Muscle of arm (tissue), 1 donor: ENCODE measurements at regions not wholly inside any gene's neighbourhood (a gene's known extent, or its start where the extent isn't known, plus 50 kb on each side); places are given as distances from the start of the nearest gene placed in this dataset.

Experiments used
- DNase-seq: peaks from one replicate; pipeline ENCODE4 v3.0.0-alpha.2; 2013

DNA sequence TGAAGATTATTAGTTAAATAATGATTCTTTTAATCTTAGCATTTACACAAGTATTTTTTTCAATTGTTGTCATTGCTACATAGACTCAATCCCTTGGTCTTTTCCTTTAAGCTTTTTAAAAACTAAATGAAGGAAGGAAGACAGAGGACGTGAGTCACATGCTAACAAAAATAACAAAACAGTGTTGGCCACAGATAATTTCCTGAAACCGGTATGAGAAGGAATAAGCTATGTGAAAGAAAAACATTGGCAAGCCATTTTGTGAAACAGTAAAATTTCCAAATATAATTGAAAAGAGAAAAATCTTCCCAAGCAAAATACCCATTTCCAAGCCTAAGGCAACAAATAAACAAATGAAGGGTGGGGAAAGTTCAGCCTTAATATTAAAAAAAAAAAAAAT lies 223.0 kb downstream of the AHR start:
- no peak for DNase-seq

DNA sequence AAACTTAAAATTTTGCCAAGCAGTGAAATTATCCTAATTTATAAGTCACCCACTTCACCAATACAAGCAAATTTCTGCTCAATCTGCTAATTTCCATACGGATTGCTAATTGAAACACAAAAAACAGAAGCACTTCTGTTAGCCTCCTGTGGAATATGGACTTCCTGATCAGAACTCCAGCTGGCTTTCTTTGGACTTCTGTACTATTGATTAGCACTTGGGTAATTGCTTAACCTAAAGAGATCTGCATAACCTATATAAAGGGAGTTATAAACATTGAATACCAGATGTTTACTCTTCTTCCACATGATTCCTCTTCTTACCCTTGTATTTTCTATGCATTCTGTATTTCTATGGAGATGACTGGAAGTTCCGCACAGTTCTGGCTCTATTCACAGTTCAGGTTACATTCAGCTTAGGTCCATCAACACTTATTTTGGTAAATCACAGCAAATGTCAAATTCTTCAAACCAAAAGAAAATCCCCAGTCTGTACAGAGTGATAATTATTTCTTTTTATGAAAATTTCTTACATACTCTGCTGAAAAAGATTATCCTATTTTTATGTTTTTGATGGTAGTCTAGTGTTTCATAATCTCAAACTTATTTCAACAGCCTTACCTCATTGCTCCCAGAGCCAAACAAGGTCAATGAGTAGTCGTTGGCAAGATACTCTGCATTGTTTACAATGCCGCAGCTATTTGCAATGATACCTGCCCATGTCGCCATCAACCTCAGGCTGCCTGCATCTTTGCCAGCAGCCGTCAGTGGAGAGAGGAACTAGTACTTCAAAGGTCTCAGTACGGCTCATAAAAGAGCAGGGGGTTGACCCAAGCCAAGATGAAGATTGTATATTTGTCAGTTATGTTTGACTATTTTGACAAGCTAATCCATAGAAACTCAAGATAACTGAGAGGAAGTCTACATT lies 225.6 kb downstream of the AHR start:
- no peak for DNase-seq

DNA sequence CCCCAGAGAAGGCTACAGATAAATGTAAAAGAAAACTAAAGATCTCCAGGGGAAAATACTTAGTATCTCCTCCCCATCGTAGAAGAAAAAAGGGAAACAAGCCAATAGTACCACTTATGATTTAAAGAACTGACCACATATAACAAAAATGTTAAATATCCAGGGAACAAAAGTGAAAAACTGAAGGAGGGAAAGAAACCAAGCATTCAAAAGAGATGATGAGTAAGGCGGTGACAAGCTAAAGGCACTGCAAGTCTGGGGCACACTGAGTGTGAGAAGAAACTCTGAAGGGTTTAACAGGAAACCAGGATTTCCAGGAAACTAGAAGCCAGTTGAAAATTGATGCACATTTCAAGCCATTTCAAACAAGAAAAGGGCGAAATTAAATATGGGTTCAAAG lies 226.3 kb downstream of the AHR start:
- no peak for DNase-seq

DNA sequence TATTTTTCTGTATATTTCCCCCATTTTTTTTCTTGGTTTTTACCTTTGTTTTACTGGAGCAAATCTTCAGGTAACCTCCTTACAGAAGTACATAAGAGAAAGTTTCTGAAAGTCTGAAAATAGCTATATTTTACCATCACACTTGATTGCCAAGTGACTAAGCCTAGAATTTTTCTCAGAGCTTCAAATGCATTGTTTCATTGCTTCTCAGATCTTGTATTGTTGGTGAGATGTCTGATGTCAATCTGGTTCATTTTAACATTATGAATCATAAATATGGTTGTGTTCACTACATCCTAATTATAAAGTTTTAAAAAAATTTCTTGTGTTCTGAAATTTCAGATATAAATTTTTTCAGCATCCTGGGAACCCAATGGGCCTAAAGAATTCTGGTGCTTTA lies 228.2 kb downstream of the AHR start:
- no peak for DNase-seq

DNA sequence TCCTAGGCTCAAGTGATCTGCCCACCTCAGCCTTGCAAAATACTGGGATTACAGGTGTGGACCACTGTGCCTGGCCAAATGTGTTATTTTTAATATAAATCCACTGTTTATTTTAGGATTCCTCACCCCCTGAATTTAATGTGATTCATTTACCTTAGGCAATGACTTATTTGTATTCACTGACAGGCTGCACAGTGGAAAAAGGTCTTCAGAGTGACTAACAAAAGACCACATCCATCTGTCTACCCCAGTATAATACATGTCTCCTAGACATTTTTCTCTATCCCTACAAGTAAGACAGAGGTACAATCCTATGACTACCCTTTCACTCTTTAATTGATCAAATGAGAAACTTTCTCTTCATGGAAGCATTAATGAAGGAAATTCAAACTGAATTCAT lies 230.2 kb downstream of the AHR start:
- DNase-seq: no peak

DNA sequence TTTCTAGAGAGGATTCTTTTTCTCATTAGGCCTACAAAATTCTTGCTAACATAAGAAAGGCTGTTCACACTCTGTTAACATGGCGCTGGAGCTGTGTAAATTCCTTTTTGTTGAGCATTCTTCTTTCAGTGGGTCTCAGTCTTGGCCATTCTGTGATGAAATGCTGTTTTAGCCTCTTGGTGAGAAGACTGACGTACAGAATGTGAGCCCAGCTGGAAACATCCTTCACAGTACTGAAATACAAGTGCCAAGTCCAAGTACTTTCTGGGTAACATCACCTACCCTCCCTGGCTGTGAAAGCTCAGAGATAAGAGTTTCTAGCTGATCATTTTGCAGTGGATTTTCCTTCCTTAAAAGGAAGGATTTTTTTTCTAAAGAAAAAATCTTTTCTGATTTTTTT lies 231.8 kb downstream of the AHR start:
- no peak for DNase-seq

DNA sequence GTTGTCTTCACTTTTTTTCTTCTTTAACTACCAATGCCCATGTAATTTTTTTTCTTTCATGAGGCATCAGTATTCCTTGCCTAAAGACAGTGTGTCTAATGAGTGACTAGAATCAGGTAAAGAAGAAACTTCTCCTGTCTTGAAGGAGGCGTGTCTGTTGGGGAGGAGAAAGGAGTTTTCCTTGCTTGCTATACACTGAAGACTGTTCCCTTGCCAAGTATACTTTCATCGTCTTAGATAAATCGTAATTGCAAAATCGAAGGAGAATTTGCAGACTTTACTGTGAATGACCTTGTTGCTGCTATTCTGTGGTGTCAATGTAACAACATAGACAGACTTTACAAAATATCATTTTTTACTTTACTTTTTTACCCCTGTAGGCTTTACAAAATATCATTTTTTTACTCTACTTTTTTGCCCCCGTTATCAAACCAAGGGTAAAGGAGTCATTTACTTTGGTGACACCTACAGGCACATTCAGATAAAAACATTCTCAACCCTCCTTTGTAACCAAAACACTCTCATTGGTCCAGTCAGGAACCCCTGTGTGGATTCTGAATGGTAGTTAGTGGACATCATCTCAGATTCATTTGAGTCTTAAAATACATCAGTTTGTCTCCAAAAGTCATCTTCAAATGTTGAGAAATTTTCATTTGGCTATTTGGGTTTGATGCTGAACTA lies 232.4 kb downstream of the AHR start:
- no peak for DNase-seq

DNA sequence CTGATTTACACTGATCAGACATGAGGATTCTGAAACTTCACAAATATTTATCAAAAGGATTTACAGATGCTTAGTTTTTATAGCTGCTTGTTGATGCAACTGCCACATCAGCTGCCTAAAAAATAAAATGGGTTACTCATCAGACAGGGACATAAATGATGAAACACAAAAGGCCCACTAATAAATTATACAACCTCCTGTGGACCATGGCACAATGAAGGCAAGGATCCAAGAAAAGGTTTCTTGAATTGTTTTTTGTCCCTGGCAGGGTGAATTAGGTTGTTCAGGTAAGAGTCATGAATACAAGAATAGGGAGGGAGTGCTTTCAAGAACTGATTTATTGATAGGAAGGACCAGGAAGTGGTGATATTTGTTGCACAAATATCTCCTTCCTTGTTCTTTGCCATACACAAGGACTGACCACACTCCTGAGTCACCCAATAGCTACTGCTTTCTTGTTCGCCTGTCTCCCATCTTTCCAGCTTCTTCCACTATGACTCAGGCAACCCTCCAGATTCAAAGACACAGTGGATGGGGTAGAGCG lies 234.5 kb downstream of the AHR start:
- DNase-seq: no peak

DNA sequence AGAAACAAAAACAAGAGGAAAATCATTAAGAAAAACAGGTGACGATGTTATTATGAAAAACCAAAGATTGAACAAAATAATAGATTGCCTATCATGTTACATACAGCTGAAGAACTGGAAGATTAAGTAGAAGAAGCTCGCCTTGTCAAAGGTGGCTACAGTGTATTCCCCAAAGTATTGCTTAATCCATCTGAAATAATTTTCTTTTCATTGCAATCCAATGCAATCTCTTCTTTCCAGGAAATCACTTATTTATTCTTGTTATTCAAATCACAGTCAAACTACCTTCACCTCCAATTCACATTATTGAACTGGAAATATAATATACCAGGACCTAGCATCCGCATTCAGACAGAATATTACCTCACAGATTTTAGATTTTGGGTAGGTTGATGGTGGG lies 235.9 kb downstream of the AHR start:
- DNase-seq: no peak

DNA sequence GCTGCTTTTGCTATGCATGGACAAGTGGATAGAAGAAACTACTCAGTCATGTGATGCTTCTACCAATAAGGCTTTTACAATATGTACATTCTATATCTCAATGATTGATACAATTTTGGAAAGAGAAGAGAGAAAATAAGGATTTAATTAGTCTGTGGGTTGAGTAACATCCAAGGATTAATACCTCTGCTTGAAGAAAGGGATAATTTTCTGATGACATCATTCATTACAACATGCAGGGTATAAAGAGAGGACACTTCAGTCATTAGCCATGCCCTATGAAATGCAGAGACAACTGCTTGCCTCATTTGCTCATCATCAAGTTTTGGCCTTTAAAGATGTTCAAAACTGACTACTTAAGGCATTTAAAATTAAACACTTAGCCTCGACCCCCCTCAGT lies 237.3 kb downstream of the AHR start:
- no peak for DNase-seq

DNA sequence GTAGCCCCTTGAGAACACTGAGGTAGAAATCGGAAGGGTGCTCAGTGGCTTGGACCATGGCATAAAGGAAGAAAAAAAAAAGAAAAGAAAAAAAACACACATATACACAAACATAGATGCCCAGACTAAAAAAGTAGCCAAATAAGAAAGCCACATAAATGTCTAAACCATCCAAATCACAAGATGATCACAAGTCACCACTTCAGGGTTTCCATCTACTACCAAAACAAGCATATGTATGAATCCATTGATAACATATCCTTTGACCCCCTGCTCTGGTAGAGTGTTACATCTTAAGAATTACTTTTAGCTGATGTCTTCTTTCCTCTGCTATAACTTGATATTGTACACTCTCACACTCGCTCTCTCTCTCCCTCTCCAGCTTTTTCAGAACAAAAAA lies 245.9 kb downstream of the AHR start:
- no peak for DNase-seq

DNA sequence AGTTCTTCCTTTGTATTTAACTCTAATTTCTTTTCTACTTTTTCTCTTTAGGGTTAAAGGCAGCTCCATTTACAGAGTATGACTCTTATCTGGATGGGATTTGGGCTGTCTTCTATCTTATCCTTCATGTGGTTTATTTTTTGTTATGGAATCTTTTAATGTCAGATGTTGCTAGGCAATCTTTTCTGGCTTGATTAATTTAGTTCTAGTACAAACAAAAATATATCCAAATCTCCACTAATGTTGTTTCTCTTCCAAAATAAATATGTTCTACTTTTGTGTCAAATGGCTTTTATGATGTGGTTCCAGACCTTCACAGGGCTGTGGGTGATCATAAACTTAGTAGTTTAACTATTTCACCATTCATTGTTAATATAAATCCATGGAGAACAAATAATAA lies 246.9 kb downstream of the AHR start:
- no peak for DNase-seq

DNA sequence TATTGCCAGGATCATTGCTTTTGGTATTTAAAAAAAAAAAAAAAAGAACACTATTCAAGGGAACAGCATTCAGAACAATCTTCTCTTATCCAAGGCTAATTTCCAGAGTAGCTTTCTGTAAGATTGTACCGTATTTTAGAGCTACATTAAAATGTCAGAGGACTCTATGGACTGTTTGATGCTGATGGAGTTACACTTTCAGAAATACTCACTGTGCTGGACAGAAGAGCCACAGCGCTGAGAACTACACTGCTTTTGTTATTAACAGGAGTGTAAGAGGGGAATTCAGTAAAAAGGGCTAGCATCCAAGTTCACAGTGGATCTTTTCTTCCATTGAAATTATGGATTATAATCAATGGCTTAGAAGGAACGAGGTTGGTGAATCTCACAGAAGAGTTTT lies 247.7 kb downstream of the AHR start:
- DNase-seq: no peak

DNA sequence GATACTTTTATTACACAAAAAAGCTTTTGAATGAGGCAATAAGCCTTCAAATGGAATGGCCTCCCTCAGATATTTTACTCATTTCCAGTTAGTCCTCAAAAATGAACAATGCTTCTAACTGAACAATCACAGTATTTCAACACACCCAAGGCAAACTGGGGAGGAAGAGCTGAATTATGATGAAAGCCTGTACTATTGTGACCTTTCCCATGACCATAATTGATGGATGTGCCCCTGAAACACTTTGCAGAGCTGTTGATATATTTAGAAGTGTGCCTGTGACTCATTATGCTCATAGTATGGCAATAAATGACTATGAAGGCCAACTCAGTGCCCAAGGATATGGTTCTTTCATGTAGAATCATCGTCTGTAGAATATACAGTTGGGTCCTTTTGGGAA lies 248.1 kb downstream of the AHR start:
- DNase-seq: no peak

DNA sequence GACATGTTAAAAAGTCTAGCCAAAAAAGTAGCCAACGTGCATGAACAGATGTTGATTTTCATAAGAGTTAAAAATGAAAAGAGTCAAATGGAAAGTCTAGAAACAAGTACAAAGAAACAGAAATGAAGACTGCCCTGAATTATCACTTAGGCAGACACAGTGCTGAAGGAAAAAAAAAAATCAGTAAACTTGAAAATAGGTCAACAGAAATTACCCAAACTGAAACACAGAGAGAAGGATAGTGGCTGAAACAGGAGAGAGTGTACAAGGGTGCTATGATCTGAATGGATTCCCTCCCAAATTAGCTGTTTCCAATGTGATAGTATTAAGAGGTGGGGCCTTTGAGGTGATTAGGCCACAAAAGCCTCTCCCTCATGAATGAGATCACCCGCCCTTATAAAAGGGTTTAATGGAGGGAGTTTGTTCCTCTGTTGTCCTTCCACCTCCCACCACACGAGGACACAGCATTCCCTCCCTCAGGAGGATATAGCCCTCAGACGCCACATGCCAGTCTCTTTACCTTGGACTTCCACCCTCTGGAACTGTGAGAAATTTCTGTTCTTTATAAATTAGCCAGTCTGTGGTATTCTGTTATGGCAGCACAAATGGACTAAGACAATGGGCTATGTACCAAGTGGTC lies 249.7 kb downstream of the AHR start:
- DNase-seq: no peak

DNA sequence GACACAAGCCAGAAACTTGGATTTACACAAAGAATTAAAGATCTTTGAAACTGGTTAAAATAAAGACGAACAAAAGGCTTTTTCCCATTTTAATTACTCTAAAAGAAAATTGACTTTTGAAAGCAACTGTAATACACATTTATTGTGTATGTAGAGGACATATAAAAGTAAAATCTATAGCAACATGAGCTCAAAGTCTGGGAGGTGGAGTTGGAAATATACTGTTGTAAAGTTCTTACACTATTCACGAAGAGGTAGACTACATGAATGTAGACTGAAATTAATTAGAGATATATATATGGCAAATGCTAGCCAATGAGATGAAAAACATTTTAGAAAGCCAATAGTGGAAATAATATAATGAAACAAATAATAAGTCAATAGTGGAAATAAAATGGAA lies 251.0 kb downstream of the AHR start:
- DNase-seq: no peak

DNA sequence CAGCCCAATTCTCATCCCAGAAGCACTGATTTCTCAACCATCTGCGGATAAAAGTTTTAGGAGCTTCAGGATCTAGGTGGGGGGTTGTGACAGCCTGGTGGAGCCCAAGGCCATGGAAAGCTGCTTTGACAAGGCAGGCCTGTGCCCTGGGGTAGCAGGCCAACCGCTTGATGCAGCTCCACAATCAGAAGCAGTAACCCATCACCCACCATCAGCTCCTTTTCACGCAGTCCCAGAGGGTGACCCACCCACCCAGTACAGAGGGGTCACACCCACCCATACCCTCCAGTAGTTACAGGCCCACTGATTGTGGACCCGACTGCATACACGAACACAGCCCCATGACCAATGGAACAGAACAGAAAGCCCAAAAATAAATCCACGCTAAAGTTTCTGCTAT lies 253.9 kb downstream of the AHR start:
- no peak for DNase-seq

DNA sequence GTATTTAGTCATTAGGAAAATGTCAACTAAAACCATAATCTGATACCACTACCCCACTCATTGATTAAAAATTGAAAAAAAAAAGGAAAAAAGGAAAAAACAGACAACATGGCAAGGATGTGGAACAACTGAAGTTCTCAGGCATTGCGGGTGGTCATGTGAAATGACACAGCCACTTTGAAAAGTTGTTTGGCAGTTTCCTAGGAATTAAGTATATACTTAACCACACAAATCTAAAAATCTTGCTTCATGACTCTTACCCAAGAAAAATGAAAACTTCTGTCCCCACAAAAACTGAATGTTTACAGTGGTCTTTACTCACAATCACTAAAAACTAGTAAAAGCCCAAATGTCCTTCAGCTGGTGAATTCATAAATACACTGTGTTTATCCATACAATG lies 254.5 kb downstream of the AHR start:
- DNase-seq: no peak

DNA sequence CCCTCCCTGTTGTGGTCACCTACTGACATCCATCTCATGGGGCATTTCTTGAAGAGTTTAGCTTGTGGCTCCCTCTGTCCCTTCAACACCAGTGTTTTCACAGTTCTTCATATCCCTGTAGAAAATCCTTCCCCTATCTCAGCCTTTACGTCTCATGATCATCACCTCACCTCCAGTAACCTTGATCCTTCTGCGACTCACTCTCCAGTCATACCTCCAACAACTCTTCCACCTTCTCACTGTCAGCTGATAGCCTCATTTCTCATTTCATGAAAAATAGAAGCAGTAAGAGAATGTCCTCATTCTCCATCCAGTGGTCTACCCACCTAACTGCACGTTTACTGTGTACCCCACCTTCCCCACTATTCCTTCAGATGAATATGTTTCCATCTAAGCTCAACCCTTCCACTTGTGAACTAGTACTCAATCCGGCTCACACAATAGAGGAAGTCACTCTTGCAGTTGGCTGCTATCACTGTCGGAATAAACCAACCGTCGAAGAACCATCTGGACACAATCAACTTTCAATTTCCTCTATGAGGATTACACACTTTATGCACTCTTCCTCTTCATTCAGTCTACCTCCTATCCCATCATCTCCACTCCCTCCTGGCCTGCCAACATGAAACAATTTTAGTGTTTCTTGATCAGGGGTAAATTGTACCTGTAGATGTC lies 256.0 kb downstream of the AHR start:
- no peak for DNase-seq

DNA sequence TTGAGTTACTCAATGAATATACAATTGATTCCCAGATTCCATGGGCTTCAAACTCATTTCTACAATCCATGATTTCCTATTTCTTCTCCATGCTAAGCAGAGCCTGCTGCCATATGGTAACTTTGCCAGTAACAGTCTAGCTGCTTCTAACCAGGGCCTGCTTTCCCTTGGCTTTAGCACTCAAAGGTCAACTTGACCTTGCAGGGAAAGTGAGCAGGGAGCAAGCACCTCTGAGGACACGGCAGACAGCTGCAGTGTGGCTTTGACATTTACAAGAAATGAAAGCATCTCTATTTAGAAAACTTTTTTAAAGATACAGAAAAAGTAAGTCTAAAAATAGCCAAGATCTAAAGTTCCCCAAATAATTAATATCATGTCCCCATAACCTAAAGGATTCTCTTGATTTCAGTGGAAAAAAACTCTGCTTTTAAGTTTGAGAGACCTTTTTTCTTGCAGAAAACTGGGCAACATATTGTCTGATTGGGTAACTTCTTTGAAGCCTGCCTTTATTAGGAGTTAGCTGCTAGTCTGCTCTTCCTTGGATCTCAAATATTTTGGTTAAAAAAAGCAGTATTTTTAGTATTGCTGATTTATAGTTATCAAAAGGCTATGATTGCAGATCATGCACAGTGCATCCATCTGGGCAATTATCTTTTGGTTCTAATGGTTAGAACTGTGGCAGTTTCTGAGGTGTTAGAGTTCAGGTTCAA lies 257.9 kb downstream of the AHR start:
- no peak for DNase-seq

DNA sequence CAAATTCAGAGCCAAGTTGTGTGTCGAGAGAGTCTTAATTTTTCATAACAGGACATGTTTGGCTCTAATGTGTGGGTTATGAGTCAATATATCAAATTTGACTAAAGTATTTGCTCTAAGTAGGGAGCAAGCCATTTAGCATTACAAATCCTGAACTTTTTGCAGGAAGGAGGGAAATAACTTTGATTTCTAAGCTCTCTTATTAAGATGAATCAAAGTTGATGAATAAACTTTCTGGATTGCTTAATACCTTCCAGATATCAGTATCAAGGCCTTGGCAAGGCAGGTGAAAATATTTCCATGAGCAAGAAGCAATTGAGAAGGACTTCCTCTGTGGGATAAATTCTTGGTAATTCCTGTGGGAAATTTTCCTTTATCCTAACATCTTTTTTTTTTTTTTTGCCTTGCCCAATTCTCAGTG lies 258.8 kb downstream of the AHR start:
- DNase-seq: no peak

DNA sequence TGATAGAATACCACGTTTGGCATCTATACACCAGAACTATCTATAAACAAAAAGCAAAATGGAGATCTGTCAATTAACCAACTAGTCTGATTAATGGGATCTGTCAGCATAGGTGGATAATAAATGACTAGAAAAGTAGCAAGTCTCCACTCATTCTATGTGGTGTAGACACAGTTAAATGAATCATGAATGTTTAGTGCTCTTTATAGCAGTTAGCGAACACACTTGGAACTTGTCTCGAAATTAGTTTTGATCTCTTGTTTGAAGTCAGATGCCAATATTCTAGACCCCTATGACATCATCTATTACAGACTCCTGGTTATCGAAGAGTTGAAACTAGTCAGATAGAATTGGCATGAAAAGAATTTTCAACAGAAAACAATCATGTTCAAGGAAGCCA lies 259.7 kb downstream of the AHR start:
- DNase-seq: no peak
